Mucosa of stomach (tissue), 1 donor: ENCODE measurements at regions not wholly inside any gene's neighbourhood (a gene's known extent, or its start where the extent isn't known, plus 50 kb on each side); places are given as distances from the start of the nearest gene placed in this dataset.

Experiments used
- H3K27me3 ChIP-seq: one replicate; pipeline ENCODE4 v1.7.0; 2013; ENCODE audit warnings: mild to moderate bottlenecking, low read length; ENCODE audit not compliant: control insufficient read depth, insufficient read depth
- H3K36me3 ChIP-seq: one replicate; pipeline ENCODE4 v1.7.0; 2013; ENCODE audit warnings: low read length; ENCODE audit not compliant: control insufficient read depth, insufficient read depth
- H3K4me1 ChIP-seq: one replicate; pipeline ENCODE4 v1.7.0; 2013; ENCODE audit warnings: mild to moderate bottlenecking, low read length; ENCODE audit not compliant: control insufficient read depth, insufficient read depth
- H3K4me3 ChIP-seq: one replicate; pipeline ENCODE4 v1.7.0; 2013; ENCODE audit warnings: low read length
- H3K9ac ChIP-seq: one replicate; pipeline ENCODE4 v1.7.0; 2013; ENCODE audit warnings: mild to moderate bottlenecking, low read length, moderate library complexity
- H3K9me3 ChIP-seq: one replicate; pipeline ENCODE4 v1.7.0; 2013; ENCODE audit warnings: mild to moderate bottlenecking, low read length, moderate library complexity; ENCODE audit not compliant: control insufficient read depth
- donor health status: Pancreatic carcinoma.

GRCh38 chr9:13731637-13732036 lies 452.1 kb upstream of the MPDZ start:
- H3K4me3 ChIP-seq, result no peak overlapping the region
- no peaks in the 10 kb centered on the region for H3K36me3 ChIP-seq
- no peak overlapping the region for H3K9ac ChIP-seq
- no peaks in the 10 kb centered on the region for H3K9me3 ChIP-seq
- H3K27me3 ChIP-seq, result no peaks in the 10 kb centered on the region
- no peaks in the 10 kb centered on the region for H3K4me1 ChIP-seq

GRCh38 chr9:13729955-13730354 lies 450.5 kb upstream of the MPDZ start:
- Histone ChIP-seq H3K27me3 (no peaks in the 10 kb centered on the region), H3K9ac (no peak overlapping the region), H3K36me3 (no peaks in the 10 kb centered on the region), H3K4me3 (no peak overlapping the region), H3K9me3 (no peaks in the 10 kb centered on the region), H3K4me1 (no peaks in the 10 kb centered on the region)

- no peak overlapping the region for H3K9ac ChIP-seq
Observed at GRCh38 chr9:13728917-13729811, 449.7 kb upstream of the MPDZ start.

GRCh38 chr9:13728131-13728530 lies 448.6 kb upstream of the MPDZ start:
- Histone ChIP-seq H3K36me3 (no peaks in the 10 kb centered on the region), H3K9ac (no peak overlapping the region), H3K4me1 (no peaks in the 10 kb centered on the region), H3K27me3 (no peaks in the 10 kb centered on the region), H3K4me3 (no peak overlapping the region), H3K9me3 (no peaks in the 10 kb centered on the region)

More at GRCh38 chr9:13728917-13729811, 449.7 kb upstream of the MPDZ start:
- H3K27me3 ChIP-seq, result no peaks in the 10 kb centered on the region
- no peak overlapping the region for H3K4me3 ChIP-seq
- H3K4me1 ChIP-seq, result no peaks in the 10 kb centered on the region
- H3K36me3 ChIP-seq, result no peaks in the 10 kb centered on the region
- H3K9me3 ChIP-seq, result no peaks in the 10 kb centered on the region

GRCh38 chr9:13726746-13727145 lies 447.3 kb upstream of the MPDZ start:
- Histone ChIP-seq H3K4me1 (no peaks in the 10 kb centered on the region), H3K9ac (no peak overlapping the region), H3K9me3 (no peaks in the 10 kb centered on the region), H3K27me3 (no peaks in the 10 kb centered on the region), H3K36me3 (no peaks in the 10 kb centered on the region), H3K4me3 (no peak overlapping the region)

- no peak overlapping the region for H3K4me3 ChIP-seq
Observed at GRCh38 chr9:13725516-13725915, 446.0 kb upstream of the MPDZ start.

GRCh38 chr9:13721481-13722235 lies 442.2 kb upstream of the MPDZ start:
- H3K9me3 ChIP-seq, result no peaks in the 10 kb centered on the region
- H3K27me3 ChIP-seq, result no peaks in the 10 kb centered on the region
- H3K36me3 ChIP-seq, result no peaks in the 10 kb centered on the region
- no peak overlapping the region for H3K9ac ChIP-seq
- H3K4me3 ChIP-seq, result no peak overlapping the region
- H3K4me1 ChIP-seq, result no peaks in the 10 kb centered on the region

More at GRCh38 chr9:13725516-13725915, 446.0 kb upstream of the MPDZ start:
- no peaks in the 10 kb centered on the region for H3K27me3 ChIP-seq
- H3K9ac ChIP-seq, result no peak overlapping the region
- H3K4me1 ChIP-seq, result no peaks in the 10 kb centered on the region
- no peaks in the 10 kb centered on the region for H3K9me3 ChIP-seq
- H3K36me3 ChIP-seq, result no peaks in the 10 kb centered on the region

GRCh38 chr9:13719981-13720676 lies 440.6 kb upstream of the MPDZ start:
- H3K4me1 ChIP-seq, result no peaks in the 10 kb centered on the region
- H3K27me3 ChIP-seq, result no peaks in the 10 kb centered on the region
- no peak overlapping the region for H3K9ac ChIP-seq
- no peaks in the 10 kb centered on the region for H3K36me3 ChIP-seq
- no peaks in the 10 kb centered on the region for H3K9me3 ChIP-seq
- no peak overlapping the region for H3K4me3 ChIP-seq

- Histone ChIP-seq H3K9ac (no peak overlapping the region), H3K4me1 (no peaks in the 10 kb centered on the region), H3K9me3 (no peaks in the 10 kb centered on the region), H3K27me3 (no peaks in the 10 kb centered on the region), H3K4me3 (no peak overlapping the region), H3K36me3 (no peaks in the 10 kb centered on the region)
Observed at GRCh38 chr9:13719446-13719845, 440.0 kb upstream of the MPDZ start.

GRCh38 chr9:13718539-13718938 lies 439.0 kb upstream of the MPDZ start:
- Histone ChIP-seq H3K36me3 (no peaks in the 10 kb centered on the region), H3K4me1 (no peaks in the 10 kb centered on the region), H3K4me3 (no peak overlapping the region), H3K9ac (no peak overlapping the region), H3K9me3 (no peaks in the 10 kb centered on the region), H3K27me3 (no peaks in the 10 kb centered on the region)

GRCh38 chr9:13718086-13718485 lies 438.6 kb upstream of the MPDZ start:
- Histone ChIP-seq H3K9me3 (no peaks in the 10 kb centered on the region), H3K4me3 (no peak overlapping the region), H3K27me3 (no peaks in the 10 kb centered on the region), H3K36me3 (no peaks in the 10 kb centered on the region), H3K4me1 (no peaks in the 10 kb centered on the region), H3K9ac (no peak overlapping the region)
